ENCODE measurements at regions not wholly inside any gene's neighbourhood (a gene's known extent, or its start where the extent isn't known, plus 50 kb on each side); places are given as distances from the start of the nearest gene placed in this dataset.

DNA sequence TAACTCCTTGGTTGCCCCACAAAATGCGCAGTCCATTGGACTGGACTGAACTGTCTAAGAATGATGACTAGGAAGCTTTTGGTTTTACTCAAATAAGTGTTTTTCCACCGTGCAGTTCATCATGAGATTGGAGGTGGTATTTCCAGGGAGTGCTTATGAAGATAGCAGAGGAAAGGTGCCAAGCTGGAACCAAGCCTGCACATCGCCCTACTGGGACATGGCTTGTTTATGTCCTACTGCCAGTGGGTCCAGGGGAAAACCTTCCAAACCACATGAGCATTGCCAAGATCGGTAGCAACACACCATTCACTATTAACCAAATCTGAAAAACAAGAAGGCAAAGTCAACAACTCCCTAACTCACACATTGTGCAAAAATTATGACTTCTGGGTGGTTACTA lies 54.7 kb upstream of the DSCAM start:
- DNase-seq, result peak in 1 of 6 donors; percentile 18
- TF ChIP-seq, protein P1, sequence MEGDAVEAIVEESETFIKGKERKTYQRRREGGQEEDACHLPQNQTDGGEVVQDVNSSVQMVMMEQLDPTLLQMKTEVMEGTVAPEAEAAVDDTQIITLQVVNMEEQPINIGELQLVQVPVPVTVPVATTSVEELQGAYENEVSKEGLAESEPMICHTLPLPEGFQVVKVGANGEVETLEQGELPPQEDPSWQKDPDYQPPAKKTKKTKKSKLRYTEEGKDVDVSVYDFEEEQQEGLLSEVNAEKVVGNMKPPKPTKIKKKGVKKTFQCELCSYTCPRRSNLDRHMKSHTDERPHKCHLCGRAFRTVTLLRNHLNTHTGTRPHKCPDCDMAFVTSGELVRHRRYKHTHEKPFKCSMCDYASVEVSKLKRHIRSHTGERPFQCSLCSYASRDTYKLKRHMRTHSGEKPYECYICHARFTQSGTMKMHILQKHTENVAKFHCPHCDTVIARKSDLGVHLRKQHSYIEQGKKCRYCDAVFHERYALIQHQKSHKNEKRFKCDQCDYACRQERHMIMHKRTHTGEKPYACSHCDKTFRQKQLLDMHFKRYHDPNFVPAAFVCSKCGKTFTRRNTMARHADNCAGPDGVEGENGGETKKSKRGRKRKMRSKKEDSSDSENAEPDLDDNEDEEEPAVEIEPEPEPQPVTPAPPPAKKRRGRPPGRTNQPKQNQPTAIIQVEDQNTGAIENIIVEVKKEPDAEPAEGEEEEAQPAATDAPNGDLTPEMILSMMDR (IDR thresholded peaks at IDR 0.05), result no peak
- no peaks in the 10 kb centered on the region for H3K36me3 ChIP-seq
- WGBS, 2 donors, result 43 to 46% methylated on average over 4 of the region's 4 CpGs
- intact Hi-C loops (cut with DNase I), result no loop called here
- H3K27ac ChIP-seq, result no peak overlapping the region
- ATAC-seq, result peak in 2 of 4 donors; percentile 12 to 76
- H3K4me1 ChIP-seq, result no peaks in the 10 kb centered on the region
- no peaks in the 10 kb centered on the region for H3K9me3 ChIP-seq
- no peak overlapping the region for H3K4me3 ChIP-seq
- FAIRE-seq, result no peak
- H3K27me3 ChIP-seq, result peaks cover 0 to 12% (median 0%) of the 10 kb centered on the region in 4 donors

DNA sequence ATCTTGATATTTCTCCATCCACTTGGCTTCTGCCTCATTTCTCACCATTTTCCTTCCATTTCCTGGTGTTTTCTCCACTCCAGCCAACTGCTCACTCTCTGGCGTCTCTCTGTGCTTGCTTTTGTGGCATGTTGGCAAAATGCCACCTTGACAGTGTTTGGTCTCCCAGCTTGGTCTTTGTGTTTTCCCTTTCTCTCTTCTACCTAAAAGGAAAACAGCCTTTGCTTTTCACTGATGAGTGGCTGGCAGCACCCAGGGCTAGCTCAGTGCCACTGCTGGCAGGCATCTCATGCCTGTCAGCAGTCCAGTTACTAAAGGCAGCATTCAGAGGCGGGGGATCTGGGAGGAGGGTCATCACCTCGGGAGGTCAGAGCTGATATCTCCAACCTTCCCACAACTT lies 55.3 kb upstream of the DSCAM start:
- DNase-seq, result peak in 3 of 6 donors; percentile 7 to 15 (median 14)
- peak overlapping the region in 1 of 4 donors; percentile 19 for H3K27ac ChIP-seq
- peak; percentile 35 to 77 (median 71) for ATAC-seq

DNA sequence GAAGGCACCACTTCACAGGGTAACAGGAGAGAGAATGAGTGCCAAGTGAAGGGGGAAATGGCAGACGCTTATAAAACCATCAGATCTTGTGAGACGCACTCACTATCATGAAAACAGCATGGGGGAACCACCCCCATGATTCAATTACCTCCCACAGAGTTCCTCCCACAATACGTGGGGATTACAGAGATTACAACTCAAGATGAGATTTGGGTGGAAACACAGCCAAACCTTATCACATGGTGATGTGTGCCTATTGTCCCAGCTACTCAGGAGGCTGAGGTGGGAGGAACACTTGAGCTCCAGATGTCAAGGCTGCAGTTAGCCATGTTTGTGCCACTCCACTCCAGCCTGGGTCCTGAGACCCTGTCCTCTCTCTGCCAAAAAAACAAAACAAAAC lies 56.0 kb upstream of the DSCAM start:
- no peak for ATAC-seq
- TF ChIP-seq, protein P1 (IDR thresholded peaks at IDR 0.05), result no peak
- 41 to 47% methylated on average over 3 of the region's 3 CpGs for WGBS, 2 donors
- intact Hi-C loops (cut with DNase I), result no loop called here
- Histone ChIP-seq H3K4me3 (no peak overlapping the region), H3K27me3 (peaks cover 0 to 12% (median 0%) of the 10 kb centered on the region in 4 donors), H3K4me1 (no peaks in the 10 kb centered on the region), H3K27ac (peak overlapping the region in 1 of 4 donors; percentile 19), H3K9me3 (no peaks in the 10 kb centered on the region), H3K36me3 (no peaks in the 10 kb centered on the region)
- DNase-seq, result no peak
- FAIRE-seq, result no peak

More for the DNA sequence above, 55.3 kb upstream of the DSCAM start:
- H3K36me3 ChIP-seq, result no peaks in the 10 kb centered on the region
- H3K4me1 ChIP-seq, result no peaks in the 10 kb centered on the region
- TF ChIP-seq, protein P1 (IDR thresholded peaks at IDR 0.05), result no peak
- H3K4me3 ChIP-seq, result no peak overlapping the region
- WGBS, 2 donors, result 33 to 35% methylated on average over 3 of the region's 3 CpGs
- H3K9me3 ChIP-seq, result no peaks in the 10 kb centered on the region
- intact Hi-C loops (cut with DNase I), result no loop called here
- H3K27me3 ChIP-seq, result peaks cover 0 to 12% (median 0%) of the 10 kb centered on the region in 4 donors
- no peak for FAIRE-seq

DNA sequence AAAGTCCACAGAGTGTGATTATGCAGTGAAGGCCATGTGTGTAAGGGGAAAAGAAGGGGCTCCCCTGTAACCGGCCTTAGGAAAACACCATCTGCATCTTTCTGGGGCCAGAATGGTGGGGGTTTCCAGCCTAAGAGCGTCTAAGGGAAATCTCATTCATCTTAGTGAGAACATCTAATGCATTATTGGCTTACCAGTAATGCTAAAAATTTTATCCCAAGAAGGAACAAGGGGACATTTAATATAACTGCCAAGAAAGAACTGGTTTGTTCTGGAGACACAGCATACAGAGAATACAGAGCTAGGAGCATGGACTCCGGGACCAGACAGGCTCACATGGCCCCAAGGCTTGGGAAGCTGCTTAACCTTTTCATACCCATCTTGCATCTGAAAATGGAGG lies 58.3 kb upstream of the DSCAM start:
- Histone ChIP-seq H3K36me3 (no peaks in the 10 kb centered on the region), H3K27ac (no peak overlapping the region), H3K9me3 (no peaks in the 10 kb centered on the region), H3K4me1 (no peaks in the 10 kb centered on the region), H3K4me3 (no peak overlapping the region), H3K27me3 (peaks cover 0 to 3% (median 0%) of the 10 kb centered on the region in 4 donors)
- intact Hi-C loops (cut with DNase I), result no loop called here
- FAIRE-seq (no peak), ATAC-seq (no peak), DNase-seq (no peak)
- TF ChIP-seq, protein P1 (IDR thresholded peaks at IDR 0.05), result no peak
- 43 to 49% methylated on average over 3 of the region's 3 CpGs for WGBS, 2 donors

DNA sequence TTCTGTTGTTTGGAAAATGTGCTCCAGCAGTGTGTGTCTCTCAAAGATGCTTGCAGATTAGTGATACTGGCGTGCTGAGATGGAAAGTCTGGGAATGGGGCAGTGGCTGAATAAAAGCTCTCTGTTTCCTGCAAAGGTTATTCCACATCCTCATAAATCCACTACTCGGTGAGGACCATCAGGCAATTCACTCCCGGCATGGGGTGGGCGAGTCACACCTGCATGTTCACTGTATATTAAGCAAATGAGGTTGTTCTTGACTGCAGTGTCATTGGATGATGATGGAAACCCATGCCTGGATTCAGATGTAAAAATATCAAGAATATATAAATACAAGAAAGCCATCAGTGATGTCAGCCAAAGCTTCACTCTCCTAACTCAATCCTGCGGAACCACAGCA lies 65.4 kb upstream of the DSCAM start:
- FAIRE-seq, result no peak
- TF ChIP-seq, protein P1 (IDR thresholded peaks at IDR 0.05), result no peak
- Histone ChIP-seq H3K36me3 (no peaks in the 10 kb centered on the region), H3K27ac (no peak overlapping the region), H3K9me3 (no peaks in the 10 kb centered on the region), H3K4me3 (no peak overlapping the region), H3K4me1 (no peaks in the 10 kb centered on the region), H3K27me3 (no peaks in the 10 kb centered on the region)
- WGBS, 2 donors, result 70 to 79% methylated on average over 5 of the region's 5 CpGs
- no peak for DNase-seq
- no peak for ATAC-seq
- intact Hi-C loops (cut with DNase I), result no loop called here
